GM18508 (cell line): ENCODE measurements at regions not wholly inside any gene's neighbourhood (a gene's known extent, or its start where the extent isn't known, plus 50 kb on each side); places are given as distances from the start of the nearest gene placed in this dataset.

Experiments
- ATAC-seq: cut with Tn5 transposase; IDR thresholded peaks from one replicate; pipeline ENCODE4 v1.9.1; 2021; ENCODE audit warnings: moderate number of reproducible peaks; ENCODE audit not compliant: insufficient read depth, unreplicated experiment

GRCh38 chr4:106773076-106773905, 262.8 kb downstream of the DKK2 start:
- ATAC-seq, result no peak

GRCh38 chr4:106767991-106768390, 268.1 kb downstream of the DKK2 start:
- no peak for ATAC-seq

GRCh38 chr4:106766519-106766918, 269.6 kb downstream of the DKK2 start:
- no peak for ATAC-seq

GRCh38 chr4:106764774-106765173, 271.3 kb downstream of the DKK2 start:
- ATAC-seq, result no peak

- ATAC-seq, result no peak
These were observed 273.3 kb downstream of the DKK2 start for GRCh38 chr4:106762666-106763443.

DNA sequence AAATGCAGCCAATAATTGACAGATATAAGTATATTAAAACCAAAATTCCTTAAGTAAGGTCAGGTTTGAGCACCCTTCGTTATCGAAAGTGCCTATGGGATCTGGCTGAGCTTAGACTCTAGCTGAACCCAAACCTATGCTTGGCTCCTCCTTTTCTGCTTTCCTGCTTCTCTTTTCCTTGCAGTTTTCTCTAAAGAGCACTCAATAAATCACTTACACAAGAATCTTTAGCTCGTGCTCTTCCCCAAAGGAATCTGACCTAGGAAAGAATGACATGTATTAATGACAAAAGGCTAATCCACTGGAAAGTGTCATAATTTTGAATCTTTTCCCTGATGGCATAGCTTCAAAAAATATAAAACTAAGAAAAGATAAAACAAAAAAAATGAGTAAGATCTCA, 282.7 kb downstream of the DKK2 start:
- ATAC-seq, result no peak

GRCh38 chr4:106746451-106746850, 289.7 kb downstream of the DKK2 start:
- ATAC-seq, result no peak

DNA sequence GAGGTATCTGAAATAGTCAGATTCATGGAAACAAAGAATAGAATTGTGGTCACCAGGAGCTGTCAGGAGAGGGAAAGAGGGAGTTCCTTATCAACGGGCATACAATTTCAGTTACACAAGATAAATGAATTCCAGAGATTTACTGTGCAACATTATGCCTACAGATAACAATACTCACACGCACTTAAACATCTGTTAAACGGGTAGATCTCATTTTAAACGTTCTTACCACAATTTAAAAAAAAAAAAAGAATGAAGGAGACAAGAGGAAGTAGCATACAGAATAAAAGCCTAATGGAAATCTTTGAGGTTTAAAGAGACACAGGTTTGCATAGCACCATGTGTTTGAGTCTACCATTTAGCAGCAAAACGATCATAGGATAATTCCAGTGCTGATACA, 298.0 kb downstream of the DKK2 start:
- ATAC-seq, result no peak

DNA sequence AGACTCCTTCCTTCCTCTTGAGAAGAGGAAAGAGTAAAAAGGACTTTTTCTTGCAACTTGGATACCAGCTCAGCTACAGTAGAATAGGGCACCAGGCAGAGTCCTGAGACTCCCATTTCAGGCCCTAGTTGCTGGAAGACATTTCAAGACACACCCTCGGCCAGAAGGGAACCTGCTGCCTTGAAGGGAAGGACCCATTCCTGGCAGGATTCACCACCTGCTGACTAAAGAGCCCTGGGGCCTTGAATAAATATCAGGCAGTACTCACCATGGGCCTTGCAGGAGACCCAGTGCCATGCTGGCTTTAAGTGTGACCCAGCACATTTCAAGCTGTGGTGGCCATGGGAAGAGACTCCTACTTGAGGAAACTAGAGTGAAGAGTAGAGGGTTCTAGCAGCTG, 317.6 kb downstream of the DKK2 start:
- ATAC-seq, result no peak

- ATAC-seq, result no peak
These were observed 319.0 kb downstream of the DKK2 start for GRCh38 chr4:106717091-106717490.

GRCh38 chr4:106715825-106716224, 320.3 kb downstream of the DKK2 start:
- ATAC-seq, result no peak

GRCh38 chr4:106708464-106708816, 327.7 kb downstream of the DKK2 start:
- no peak for ATAC-seq

DNA sequence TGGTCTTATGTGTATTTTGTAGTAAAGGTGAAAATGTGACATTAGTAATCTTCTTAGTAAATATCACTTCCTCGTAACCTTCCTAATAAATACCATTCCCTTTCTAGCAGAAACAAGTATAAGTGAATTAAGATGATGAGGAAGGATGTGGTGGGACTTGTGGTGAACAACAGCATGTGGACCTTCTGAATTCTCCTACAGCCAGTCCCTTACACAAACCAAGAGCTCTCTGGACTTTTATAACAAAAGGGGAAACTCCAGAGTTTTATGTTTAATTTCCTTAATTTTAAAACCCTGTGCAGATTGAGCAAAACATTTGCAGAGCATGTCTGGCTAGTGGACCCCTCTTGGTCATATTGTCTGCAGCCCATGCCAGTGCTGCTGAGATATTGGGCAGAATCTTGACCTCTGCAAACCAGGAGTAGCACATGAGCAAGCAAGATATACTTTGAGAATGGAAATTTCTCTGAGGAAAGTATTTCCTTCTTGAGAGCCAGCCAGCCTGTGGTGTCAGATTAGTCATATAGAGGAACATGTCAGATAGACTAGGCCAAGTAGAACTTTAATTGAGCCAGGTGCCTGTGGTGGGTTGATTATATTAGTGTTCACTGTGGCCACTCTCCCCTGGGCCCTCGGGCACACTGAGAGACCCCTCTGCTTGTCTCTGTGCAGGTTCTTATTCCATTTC, 328.2 kb downstream of the DKK2 start:
- ATAC-seq, result peak; percentile 64

DNA sequence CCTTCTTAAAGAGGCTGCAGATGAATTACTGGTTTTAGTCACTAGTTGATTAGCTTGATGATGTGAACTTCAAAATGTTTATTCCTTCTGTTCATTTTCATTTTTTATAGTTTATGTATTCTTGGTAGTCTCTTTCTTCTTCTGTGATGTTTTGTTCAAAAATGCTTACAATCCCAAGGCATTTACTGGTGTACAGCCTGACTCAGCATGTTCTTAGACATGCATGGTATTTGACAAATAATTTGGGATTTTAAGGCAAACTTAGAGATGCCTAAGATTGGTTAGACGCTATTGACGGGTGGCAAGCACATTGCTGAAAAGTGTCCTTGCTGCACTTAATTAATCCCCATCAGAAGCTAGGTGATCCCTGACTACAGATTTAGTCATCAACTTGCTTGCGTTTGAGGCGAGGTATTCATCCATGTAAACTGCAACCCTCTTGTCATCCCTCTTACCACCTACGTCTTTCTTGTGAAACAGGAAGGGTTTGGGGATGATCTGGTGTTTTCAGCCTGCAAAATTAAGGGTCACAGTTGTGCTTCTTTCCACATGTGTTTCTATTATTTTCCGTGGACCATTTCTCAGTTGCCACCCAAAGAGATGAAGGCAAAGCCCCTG, 331.8 kb downstream of the DKK2 start:
- ATAC-seq, result no peak

DNA sequence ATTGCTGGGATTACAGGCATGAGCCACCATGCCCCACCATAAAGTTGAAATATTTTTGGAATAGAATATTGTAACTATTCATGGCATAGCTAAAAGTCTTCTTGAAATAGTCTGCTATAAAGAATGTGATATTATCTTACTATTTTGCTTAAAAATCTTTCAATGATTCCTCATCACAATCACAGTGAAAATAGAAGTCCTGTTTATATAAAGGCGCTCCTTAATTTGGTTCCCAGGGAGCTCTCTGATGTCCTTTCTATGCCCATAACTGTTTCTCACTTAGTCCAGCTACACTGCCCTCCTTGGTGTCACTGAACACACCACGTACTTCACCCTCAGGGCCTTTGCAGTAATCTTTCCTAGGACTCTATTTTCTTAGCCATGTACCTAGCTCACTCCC, 331.7 kb upstream of the GIMD1 start:
- no peak for ATAC-seq

- ATAC-seq, result no peak
These were observed 330.1 kb upstream of the GIMD1 start for GRCh38 chr4:106698621-106699195.

DNA sequence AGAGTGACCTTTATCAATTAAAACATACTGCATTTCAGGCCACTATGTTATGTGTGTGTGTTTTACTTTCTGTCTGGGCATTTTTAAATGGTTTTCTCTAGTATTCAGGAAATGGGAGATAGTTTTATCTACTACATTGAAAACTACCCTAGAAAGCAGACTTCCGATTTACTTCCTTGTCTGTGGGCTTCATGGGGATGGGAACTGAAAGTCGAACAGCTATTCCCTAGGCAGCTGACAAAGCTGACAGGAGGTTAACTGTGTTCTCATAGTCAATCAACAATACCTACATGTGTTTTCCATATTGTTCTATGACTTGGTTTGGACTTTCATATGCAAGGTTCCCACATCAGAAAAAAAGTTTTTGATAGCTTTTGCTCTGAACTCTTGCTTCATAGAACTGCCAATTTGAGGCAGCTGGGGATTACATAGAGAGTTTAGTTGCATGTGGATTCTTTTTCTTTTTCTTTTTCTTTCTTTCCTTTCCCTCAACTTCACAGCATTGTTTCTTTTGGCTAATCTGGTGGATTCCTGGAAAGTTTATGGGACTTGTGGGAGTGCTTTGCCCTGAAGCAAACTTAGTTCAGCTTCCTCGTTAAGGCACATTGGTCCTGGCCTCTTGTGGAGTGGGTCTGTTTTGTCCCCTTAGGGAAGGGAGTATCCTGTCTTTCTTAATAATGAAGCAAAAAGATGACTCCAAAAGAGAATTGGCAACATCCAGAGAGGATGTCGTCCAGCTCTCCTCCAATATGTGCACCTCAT, 327.1 kb upstream of the GIMD1 start:
- ATAC-seq, result no peak

DNA sequence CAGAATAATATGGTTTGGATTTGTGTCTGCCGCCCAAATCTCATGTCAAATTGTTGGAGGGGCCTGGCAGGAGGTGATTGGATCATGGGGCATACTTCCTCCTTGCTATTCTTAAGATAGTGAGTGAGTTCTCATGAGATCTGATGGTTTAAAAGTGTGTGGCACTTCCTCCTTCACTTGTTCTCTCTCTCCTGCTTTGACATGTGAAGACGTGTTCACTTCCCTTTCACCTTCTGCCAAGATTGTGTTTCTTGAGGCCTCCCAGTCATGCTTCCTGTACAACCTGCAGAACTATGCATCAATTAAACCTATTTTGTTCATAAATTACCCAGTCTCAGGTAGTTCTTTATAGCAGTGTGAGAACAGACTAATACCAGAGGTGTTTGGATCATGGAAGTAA, 325.7 kb upstream of the GIMD1 start:
- ATAC-seq, result no peak

GRCh38 chr4:106691749-106692148, 323.2 kb upstream of the GIMD1 start:
- no peak for ATAC-seq

DNA sequence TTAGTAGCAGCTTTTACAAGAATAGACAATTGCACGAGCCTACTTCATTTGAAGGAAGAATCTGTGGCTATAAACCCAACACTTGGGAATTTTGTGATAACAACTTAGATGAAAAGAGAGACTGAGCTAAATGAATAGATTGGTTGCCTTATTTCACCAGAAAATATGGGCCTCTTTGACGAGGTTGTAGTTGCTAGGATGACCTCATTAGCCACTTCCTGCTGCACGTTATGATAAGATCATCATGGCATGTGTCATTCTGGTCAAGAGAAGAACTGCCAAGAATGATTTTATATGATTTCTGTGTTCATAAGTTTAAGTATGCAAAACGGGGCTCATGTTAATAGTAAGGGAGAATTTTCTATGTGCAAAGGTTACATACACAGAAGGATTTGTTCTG, 321.9 kb upstream of the GIMD1 start:
- ATAC-seq, result no peak
